NCI-H146 treated with DMSO at 0.1 percent for 48 hours (cell line): ENCODE measurements at regions not wholly inside any gene's neighbourhood (a gene's known extent, or its start where the extent isn't known, plus 50 kb on each side); places are given as distances from the start of the nearest gene placed in this dataset.
"Not testable (repeated sequence)": the region's sequence is repeated elsewhere in the genome, so short reads cannot be mapped to it uniquely, and the experiment has no call there.

Experiments
- DNase-seq: peaks from one replicate; lab custom pipeline; 2025; ENCODE audit not compliant: unreplicated experiment; lab: John Stamatoyannopoulos, UW

DNA sequence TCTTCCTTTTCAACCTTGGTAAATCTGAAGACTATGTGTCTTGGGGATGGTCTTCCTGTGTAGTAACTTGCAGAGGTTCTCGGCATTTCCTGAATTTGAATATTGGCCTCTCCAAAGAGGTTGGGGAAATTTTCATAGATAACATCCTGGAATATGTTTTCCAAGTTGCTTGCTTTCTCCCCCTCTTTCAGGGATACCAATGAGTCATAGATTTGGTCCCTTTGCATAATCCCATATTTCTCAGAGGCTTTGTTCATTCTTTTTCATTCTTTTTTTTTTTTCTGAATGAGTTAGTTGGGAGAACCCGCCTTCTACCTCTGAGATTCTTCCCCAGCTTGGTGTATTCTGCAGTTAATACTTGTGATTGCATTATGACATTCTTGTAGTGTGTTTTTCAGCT is 549.2 kb upstream of the AMOT start:
- no peak for DNase-seq

GRCh38 chrX:113384628-113385027 is 544.0 kb upstream of the AMOT start:
- DNase-seq = no peak

DNA sequence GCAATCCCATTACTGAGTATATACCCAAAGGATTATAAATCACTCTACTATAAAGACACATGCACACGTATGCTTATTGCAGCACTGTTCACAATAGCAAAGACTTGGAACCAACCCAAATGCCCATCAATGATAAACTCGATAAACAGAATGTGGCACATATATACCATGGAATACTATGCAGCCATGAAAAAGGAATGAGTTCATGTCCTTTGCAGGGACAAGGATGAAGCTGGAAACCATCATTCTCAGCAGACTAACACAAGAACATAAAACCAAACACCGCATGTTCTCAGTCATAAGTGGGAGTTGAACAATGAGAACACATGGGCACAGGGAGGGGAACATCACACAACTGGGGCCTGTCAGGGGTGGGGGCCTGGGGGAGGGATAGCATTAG is 532.8 kb upstream of the AMOT start:
- DNase-seq = not testable (repeated sequence)

DNA sequence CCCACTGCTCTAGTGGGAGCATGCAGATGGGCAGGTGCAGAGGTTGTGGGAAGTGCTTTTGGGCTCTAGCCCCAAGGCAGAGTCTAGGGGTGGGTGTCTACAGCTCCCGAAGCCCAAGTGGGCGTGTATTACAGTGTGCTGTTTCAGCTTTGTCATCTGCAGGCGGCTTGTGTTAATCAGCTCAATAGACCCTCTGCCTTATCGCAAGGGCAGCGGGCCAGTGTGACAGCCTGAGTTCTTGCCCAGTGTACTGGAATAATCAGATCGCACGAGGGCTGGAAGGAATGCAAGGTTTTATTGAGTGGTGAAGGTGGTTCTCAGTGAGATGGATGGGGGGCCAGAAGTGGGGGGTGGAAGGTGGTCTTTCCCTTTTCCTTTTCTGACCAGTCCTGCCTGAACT is 529.4 kb upstream of the AMOT start:
- peak; percentile 5 for DNase-seq

DNA sequence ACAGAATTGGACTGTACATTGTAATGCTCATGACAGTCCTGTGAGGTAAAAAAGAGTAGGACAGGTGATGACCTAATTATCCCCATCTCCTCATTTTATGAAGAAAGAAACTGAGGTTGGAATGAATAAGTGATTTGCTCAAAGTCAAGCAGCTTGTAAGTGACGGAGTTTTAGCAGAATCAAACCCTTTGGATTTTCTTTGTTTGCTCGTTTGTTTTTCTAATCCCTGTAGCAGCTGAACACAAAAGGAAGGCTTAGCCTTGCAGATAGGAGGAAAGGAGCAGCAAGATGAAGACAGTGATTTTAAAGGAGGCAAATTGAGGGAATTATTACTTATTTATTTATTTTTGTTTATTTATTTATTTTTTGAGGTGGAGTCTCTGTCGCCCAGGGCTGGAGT is 528.4 kb upstream of the AMOT start:
- DNase-seq = no peak

DNA sequence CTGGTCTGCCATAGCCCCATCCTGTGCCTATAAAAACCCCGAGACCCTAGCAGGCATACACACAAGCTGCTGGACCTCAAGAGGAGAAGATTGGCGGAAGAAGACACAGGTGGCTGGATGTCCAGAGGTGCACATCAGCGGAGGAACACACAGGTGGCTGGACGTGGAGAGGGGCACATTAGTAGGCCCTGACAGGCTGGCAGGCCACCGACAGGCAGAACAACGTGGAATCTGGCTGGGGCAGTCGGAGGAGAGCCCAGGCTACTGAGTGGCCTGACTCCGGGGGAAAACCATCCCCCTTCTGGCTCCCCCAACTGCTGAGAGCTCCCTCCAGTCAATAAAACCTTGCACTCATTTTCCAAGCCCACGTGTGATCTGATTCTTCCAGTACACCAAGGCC is 512.5 kb upstream of the AMOT start:
- DNase-seq = no peak

GRCh38 chrX:113330416-113330815 is 489.8 kb upstream of the AMOT start:
- no peak for DNase-seq

DNA sequence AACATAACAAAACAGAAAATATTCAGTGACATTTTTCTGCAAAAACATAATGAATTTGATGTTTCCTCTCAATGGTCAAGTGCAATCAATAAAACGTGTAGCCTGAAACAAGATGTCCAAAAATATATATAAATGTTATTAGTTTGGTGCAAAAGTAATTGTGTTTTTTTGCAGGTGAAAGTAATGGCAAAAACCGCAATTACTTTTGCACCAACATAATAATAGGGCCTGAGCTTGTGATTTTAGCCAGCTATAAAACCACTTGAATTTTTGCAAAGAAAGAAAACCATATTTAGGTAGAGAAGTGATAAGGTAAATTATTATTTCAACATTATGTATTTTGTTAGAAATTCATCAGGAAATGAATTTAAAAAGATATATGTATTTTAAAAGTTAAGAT is 475.3 kb upstream of the AMOT start:
- no peak for DNase-seq

DNA sequence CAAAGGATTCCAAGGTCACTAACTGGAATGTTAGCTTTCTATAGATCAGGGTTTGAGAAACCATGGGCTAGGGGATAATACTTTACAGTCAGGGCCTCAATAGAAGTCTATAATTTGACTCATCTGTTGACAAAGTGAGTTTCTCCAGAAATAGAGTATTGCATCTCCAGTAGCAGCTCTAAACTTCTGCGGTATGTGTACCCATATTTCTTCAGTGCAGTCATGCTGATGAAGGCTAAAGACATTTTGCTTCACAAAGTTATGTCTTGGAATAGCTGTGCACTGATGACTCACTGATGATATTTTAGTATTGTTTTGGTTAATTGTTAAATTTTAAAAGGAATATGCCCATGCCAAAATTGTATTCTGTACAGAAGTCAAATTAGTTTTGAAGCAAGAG is 464.9 kb upstream of the AMOT start:
- no peak for DNase-seq

DNA sequence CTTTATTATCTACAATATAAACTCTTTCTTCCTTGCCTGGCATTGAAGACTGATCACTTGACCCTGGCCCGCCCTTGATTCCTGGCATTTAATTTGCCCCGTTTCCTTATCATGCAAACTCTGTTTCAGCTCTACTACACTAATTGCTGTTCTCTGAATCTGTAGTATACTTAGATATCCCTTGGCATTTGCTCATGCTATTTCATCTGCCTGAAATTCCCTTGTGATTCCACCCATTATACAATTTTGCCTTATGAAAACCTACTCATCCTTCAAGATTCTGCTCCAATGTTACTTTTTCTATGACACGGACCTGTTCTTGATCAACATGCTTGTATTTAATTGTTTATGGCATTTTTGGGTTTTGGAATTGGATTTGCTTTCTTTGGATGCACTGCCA is 459.9 kb upstream of the AMOT start:
- no peak for DNase-seq

DNA sequence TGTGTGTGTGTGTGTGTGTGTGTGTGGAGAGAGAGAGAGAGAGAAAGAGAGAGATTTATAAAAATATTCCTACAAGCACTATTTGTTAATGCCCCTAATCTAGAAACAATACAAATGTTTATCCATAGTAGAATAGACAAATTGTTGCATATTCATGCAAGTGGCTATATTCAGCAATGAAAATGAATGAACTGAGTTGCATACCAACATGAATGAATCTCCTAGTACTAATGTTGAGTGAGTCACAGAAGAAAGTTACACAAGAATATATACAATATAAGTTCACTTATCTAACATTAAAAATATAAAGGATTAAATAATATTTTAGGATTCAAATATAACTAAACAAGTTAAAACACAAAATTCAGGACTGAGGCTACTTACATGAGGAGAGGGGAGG is 456.8 kb upstream of the AMOT start:
- DNase-seq = no peak

DNA sequence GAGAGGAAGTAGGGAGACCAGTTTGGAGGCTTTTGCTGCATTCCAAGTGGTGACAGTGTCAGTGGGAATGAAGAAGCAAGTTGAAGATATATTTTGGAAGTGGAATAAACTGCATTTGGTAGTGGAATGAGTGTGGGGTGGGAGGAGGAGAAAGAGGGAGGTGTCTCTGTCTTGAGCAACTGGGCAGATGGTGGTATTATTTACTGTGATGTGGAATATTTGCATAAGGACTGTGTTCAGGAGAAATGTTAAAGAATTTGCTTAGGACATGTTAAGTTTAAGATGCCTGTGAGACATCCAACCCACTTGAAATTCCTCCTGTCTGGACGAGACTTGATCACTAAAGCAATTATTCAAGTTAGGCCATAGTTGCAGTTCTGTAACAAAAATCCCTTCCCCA is 448.9 kb upstream of the AMOT start:
- DNase-seq = no peak

DNA sequence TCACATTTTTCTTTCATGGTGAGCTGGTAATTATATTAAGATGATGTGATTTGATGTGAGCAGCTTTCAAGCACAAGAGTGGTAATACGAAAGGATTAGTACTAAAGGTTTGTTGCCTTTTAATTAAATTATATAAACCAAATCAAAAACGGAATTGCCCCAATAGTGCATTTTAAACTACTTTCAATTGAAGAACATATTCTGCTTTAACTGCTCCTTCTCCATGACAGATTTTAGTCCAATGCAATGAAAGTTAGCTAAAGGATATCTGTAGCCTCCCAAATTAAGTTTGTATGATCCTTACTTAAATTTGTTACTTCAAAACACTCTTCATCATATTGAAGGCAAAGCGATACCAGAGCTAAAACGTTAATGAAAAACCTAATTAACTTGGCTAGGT is 447.1 kb upstream of the AMOT start:
- DNase-seq = no peak

DNA sequence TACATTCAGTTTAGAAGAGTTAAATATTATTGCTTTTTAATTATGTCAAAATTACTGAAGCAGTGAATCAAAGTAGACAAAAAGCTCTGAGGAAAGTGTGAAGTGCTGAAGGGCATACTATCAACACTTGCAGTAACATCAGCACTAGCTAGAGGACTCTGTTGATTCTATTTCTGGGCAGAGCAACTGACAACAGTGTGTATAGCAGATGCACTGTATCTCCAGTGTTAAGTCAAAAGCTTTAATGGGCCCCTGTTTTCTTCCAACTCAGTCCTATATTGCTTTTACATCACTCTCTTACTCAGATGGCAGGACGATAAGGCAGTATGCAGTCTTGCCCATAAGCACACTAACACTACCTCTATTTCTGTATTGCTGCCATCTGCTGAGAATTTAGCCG is 435.2 kb upstream of the AMOT start:
- DNase-seq = no peak

DNA sequence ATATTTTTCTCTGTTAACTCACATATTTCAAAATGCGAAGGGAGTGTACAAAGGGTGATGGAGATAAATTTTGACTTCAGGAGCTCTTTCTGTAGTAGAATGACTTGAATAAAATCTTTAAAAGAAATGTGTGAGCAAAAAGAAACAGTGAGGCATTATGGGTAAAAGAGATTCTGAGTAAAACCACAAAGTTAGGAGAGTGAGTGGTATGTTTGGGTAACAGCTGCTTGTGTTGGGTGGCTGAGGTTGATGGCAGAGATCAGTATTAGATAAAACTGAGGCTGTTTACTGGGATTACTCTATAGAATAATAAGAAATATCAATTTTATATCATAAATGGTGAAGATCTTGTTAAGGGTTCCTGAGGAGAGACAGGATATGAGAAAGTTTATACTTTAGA is 434.2 kb upstream of the AMOT start:
- DNase-seq = no peak

DNA sequence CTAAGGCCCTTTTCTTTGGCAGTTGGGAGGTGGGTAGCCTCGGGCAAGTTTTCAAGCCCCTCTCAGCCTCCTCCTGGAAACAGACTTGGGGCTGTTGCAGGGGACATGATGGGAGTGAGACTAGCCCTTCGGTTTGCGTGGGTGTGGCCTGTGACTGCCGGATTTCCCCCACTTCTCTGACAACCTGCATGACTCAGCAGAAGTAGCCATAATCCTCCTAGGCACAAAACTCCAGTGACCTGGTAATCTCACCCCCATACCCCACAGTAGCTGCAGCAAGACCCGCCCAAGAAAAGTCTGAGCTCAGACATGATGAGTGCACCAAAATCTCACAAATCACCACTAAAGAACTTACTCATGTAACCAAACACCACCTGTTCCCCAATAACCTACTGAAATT is 433.7 kb upstream of the AMOT start:
- DNase-seq = no peak

GRCh38 chrX:113269203-113269602 is 428.6 kb upstream of the AMOT start:
- no peak for DNase-seq

GRCh38 chrX:113260474-113260873 is 419.8 kb upstream of the AMOT start:
- DNase-seq = no peak

DNA sequence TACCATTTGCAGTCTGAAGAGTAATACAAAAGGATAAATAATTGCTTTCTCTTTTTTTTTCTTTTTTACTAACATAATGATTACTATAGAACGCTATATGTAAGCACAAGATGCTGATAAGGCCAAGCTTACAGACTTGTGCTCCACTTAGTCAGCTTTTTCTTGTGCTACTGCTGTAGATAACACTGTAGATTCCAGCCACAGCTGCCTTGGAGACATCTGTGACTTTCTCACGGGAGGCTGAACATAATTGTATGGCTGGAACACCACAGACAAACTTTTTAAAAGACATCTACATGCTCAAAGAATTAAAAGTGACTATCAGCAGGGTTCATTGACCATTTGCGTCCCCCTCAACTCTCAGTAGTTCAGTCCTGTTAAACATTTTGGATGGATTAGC is 381.7 kb upstream of the AMOT start:
- DNase-seq = no peak

GRCh38 chrX:113212052-113212451 is 371.4 kb upstream of the AMOT start:
- no peak for DNase-seq

DNA sequence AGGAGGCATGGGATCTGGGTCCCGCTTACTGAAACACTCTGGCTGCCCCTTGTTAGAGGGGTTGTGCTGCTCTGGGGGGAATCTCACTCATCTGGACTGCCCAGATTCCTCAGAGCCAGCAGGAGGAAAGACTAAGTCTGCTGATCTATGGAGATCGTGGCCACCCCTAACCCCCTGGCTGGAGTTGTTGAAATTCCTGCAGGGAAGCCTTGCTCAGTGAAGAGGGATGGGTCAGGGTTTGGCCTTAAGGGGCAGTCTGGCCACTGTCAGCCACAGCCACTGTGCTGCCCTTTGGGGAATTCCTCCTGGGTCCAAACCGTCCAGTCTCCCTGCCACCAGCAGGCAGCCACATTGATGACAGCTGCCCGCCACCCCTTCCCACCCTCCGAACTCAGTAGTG is 362.0 kb upstream of the AMOT start:
- DNase-seq = no peak

DNA sequence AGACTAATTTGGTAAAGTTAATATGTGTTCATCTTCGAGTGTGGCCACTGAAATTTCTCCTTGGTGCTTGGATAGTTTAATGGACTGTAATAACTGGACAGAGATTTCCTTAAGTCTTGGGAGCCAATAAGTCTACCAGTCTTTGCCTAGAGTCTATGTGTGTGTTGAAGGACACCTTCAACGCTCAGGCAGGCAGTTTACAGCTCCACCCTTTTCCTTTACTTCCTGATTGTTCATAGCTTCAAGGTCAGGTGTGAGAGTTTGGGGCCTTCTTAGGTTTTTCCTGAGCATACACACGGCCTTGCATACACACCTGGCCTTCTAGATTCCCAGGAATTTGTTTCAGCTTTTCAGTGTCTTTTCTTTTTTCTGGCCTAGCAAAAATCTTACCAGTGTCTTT is 355.3 kb upstream of the AMOT start:
- no peak for DNase-seq

GRCh38 chrX:113192418-113192817 is 351.8 kb upstream of the AMOT start:
- DNase-seq = no peak

GRCh38 chrX:113157496-113157895 is 316.9 kb upstream of the AMOT start:
- no peak for DNase-seq
